ENCODE measurements at regions not wholly inside any gene's neighbourhood (a gene's known extent, or its start where the extent isn't known, plus 50 kb on each side); places are given as distances from the start of the nearest gene placed in this dataset.

DNA sequence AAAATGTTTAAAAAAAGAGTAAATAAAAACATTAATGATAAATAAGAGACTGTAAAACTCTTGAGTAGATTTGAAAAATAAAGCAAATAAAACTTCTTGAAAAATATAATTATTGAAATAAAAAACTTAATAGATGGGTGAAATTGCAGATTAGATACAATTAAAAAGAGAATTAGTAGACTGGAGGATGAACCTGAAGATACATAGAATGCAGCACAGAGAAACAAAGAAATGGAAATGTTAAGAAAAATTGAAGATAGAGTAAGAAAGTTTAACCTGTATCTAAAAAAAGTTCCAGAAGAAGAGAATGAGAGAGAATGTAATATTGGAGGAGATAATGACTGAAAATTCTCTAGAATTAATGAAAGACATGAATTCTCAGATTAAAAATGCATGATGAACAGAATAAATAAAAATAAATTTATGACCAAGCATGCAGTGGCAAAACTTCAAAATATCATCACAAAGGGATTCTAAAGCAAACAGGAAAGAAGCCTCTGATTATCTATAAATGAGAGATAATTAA, 438.1 kb upstream of the CLINT1 start:
- TF ChIP-seq, protein P1, sequence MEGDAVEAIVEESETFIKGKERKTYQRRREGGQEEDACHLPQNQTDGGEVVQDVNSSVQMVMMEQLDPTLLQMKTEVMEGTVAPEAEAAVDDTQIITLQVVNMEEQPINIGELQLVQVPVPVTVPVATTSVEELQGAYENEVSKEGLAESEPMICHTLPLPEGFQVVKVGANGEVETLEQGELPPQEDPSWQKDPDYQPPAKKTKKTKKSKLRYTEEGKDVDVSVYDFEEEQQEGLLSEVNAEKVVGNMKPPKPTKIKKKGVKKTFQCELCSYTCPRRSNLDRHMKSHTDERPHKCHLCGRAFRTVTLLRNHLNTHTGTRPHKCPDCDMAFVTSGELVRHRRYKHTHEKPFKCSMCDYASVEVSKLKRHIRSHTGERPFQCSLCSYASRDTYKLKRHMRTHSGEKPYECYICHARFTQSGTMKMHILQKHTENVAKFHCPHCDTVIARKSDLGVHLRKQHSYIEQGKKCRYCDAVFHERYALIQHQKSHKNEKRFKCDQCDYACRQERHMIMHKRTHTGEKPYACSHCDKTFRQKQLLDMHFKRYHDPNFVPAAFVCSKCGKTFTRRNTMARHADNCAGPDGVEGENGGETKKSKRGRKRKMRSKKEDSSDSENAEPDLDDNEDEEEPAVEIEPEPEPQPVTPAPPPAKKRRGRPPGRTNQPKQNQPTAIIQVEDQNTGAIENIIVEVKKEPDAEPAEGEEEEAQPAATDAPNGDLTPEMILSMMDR (conservative IDR thresholded peaks at IDR 0.05; ENCODE audit: low read length): no peak
- no peak for TF ChIP-seq EZH2phosphoT487 (IDR thresholded peaks at IDR 0.05; ENCODE audit: borderline replicate concordance, low read depth, low read length)
